MM.1S (cell line): ENCODE measurements at regions not wholly inside any gene's neighbourhood (a gene's known extent, or its start where the extent isn't known, plus 50 kb on each side); places are given as distances from the start of the nearest gene placed in this dataset.

Experiments
- DNase-seq: peaks from one replicate; pipeline ENCODE4 v3.0.0-alpha.2; 2015
- H2AFZ ChIP-seq: fragments of 300-600 bp; sonication (generic); 2 replicates; pipeline ENCODE4 v1.6.0; 2016; ENCODE audit warnings: antibody characterized with exemption, low read length
- H3F3A ChIP-seq: fragments of 300-600 bp; sonication (generic); 2 replicates; pipeline ENCODE4 v1.6.1; 2016; ENCODE audit warnings: mild to moderate bottlenecking, antibody characterized with exemption, low read length, moderate library complexity, mixed read lengths; ENCODE audit not compliant: insufficient read depth
- H3K27ac ChIP-seq: fragments of 300-600 bp; sonication (generic); 2 replicates; pipeline ENCODE4 v1.5.1; 2016; ENCODE audit warnings: mild to moderate bottlenecking, low read length
- H3K27me3 ChIP-seq: fragments of 300-600 bp; sonication (generic); replicated peaks from 2 replicates; pipeline ENCODE4 v1.6.0; 2016; ENCODE audit warnings: low read length; ENCODE audit not compliant: insufficient read depth
- H3K36me3 ChIP-seq: fragments of 300-600 bp; sonication (generic); replicated peaks from 2 replicates; pipeline ENCODE4 v1.6.1; 2016; ENCODE audit warnings: mild to moderate bottlenecking, low read length, mixed read lengths; ENCODE audit not compliant: insufficient read depth
- H3K4me1 ChIP-seq: fragments of 300-600 bp; sonication (generic); 2 replicates; pipeline ENCODE4 v1.6.1; 2016; ENCODE audit warnings: low read length, mixed read lengths
- H3K4me2 ChIP-seq: fragments of 300-600 bp; sonication (generic); 2 replicates; pipeline ENCODE4 v1.6.0; 2016; ENCODE audit warnings: low read depth, low read length
- H3K4me3 ChIP-seq: fragments of 300-600 bp; sonication (generic); 2 replicates; pipeline ENCODE4 v1.5.1; 2016; ENCODE audit warnings: low read length, mixed read lengths
- H3K79me2 ChIP-seq: fragments of 300-600 bp; sonication (generic); 2 replicates; pipeline ENCODE4 v1.6.1; 2016; ENCODE audit warnings: mixed run types, low read length, mixed read lengths
- H3K9ac ChIP-seq: fragments of 300-600 bp; sonication (generic); 2 replicates; pipeline ENCODE4 v1.6.1; 2016; ENCODE audit warnings: low read length, mixed read lengths
- H3K9me2 ChIP-seq: fragments of 300-600 bp; sonication (generic); replicated peaks from 2 replicates; pipeline ENCODE4 v1.6.1; 2016; ENCODE audit warnings: mild to moderate bottlenecking, low read length, mixed read lengths; ENCODE audit not compliant: insufficient read depth
- H3K9me3 ChIP-seq: fragments of 300-600 bp; sonication (generic); replicated peaks from 2 replicates; pipeline ENCODE4 v1.6.1; 2016; ENCODE audit warnings: mild to moderate bottlenecking, low read length, mixed read lengths; ENCODE audit not compliant: insufficient read depth
- H4K20me1 ChIP-seq: fragments of 300-600 bp; sonication (generic); 2 replicates; pipeline ENCODE4 v1.6.1; 2016; ENCODE audit warnings: mild to moderate bottlenecking, low read length, moderate library complexity, mixed read lengths; ENCODE audit not compliant: insufficient read depth
- CTCF ChIP-seq: fragments of 300-600 bp; sonication (generic); IDR thresholded peaks from 2 replicates; pipeline ENCODE4 v1.5.1; 2016; ENCODE audit warnings: antibody characterized with exemption, low read length, mixed read lengths
- EZH2 ChIP-seq: fragments of 300-600 bp; sonication (generic); optimal IDR thresholded peaks from 2 replicates; pipeline ENCODE3; 2017; ENCODE audit warnings: low read depth, mild to moderate bottlenecking, antibody characterized with exemption, low read length, mixed read lengths
- EZH2phosphoT487 ChIP-seq: fragments of 300-600 bp; sonication (generic); IDR thresholded peaks from 2 replicates; pipeline ENCODE4 v1.6.1; 2018; ENCODE audit warnings: antibody characterized with exemption, low read length

GRCh38 chr2:21289551-21289950, 165.8 kb downstream of the TDRD15 start:
- Histone ChIP-seq H3K27ac (no peak overlapping the region), H3K4me1 (no peaks in the 10 kb centered on the region), H4K20me1 (no peaks in the 10 kb centered on the region), H3K4me2 (no peak overlapping the region), H3K9ac (no peak overlapping the region), H3F3A (no peaks in the 10 kb centered on the region), H3K9me2 (no peaks in the 10 kb centered on the region), H3K4me3 (no peak overlapping the region), H2AFZ (no peak overlapping the region), H3K79me2 (no peaks in the 10 kb centered on the region), H3K9me3 (no peaks in the 10 kb centered on the region), H3K36me3 (no peaks in the 10 kb centered on the region), H3K27me3 (no peaks in the 10 kb centered on the region)
- TF ChIP-seq CTCF (no peak), EZH2 (no peak), EZH2phosphoT487 (no peak)
- DNase-seq, result no peak

- Histone ChIP-seq H3K79me2 (no peaks in the 10 kb centered on the region), H3K27ac (no peak overlapping the region), H4K20me1 (no peaks in the 10 kb centered on the region), H3K9ac (no peak overlapping the region), H3F3A (no peaks in the 10 kb centered on the region), H3K4me3 (no peak overlapping the region), H2AFZ (no peak overlapping the region), H3K9me3 (no peaks in the 10 kb centered on the region), H3K36me3 (no peaks in the 10 kb centered on the region), H3K9me2 (no peaks in the 10 kb centered on the region), H3K4me2 (no peak overlapping the region), H3K27me3 (no peaks in the 10 kb centered on the region), H3K4me1 (no peaks in the 10 kb centered on the region)
- no peak for DNase-seq
- TF ChIP-seq EZH2phosphoT487, result no peak
- TF ChIP-seq EZH2, result no peak
- no peak for TF ChIP-seq CTCF
These were observed 166.2 kb downstream of the TDRD15 start for GRCh38 chr2:21289989-21290388.

- Histone ChIP-seq H3K9me2 (no peaks in the 10 kb centered on the region), H3K27me3 (no peaks in the 10 kb centered on the region), H3K4me1 (no peaks in the 10 kb centered on the region), H3K27ac (no peak overlapping the region), H3K4me3 (no peak overlapping the region), H4K20me1 (no peaks in the 10 kb centered on the region), H2AFZ (no peak overlapping the region), H3K79me2 (no peaks in the 10 kb centered on the region), H3F3A (no peaks in the 10 kb centered on the region), H3K36me3 (no peaks in the 10 kb centered on the region), H3K9ac (no peak overlapping the region), H3K9me3 (no peaks in the 10 kb centered on the region), H3K4me2 (no peak overlapping the region)
- TF ChIP-seq EZH2phosphoT487, result no peak
- no peak for TF ChIP-seq CTCF
- no peak for TF ChIP-seq EZH2
- DNase-seq, result no peak
These were observed 167.7 kb downstream of the TDRD15 start for GRCh38 chr2:21291426-21291825.
